K562 (cell line): ENCODE measurements at regions not wholly inside any gene's neighbourhood (a gene's known extent, or its start where the extent isn't known, plus 50 kb on each side); places are given as distances from the start of the nearest gene placed in this dataset.

Experiments used
- ATAC-seq: fragments of 200-7000 bp; cut with Tn5 transposase; 3 replicates; pipeline ENCODE4 v1.9.1; 2020; ENCODE audit warnings: moderate library complexity
- BruUV-seq: library from RNA; stranded (reverse); fragments of 400-500 nt; replicated peaks from 2 replicates; lab custom pipeline; 2021; lab: Mats Ljungman, UMichigan
- CTCF ChIA-PET: fragments of 300-600 bp; formaldehyde crosslinking; extraction: SDS; loops from one replicate; lab custom pipeline; 2021; ENCODE audit warnings: low intra/inter-chr PET ratio; lab: Yijun Ruan, JAX
- POLR2A ChIA-PET: fragments of 300-600, 350-650 bp; sonication (Branson Sonifier 250); formaldehyde crosslinking; extraction: SDS; loops from one replicate; lab custom pipeline; 2021; ENCODE audit warnings: antibody characterized with exemption, inconsistent platforms; lab: Yijun Ruan, JAX
- DNase-seq, 4 experiments: peaks; one replicate each; pipeline versions ENCODE4 v3.0.0 to v3.0.0-alpha.2; 2011 to 2018; ENCODE audit warnings: low spot score in 3 of 4, mixed read lengths in 3 of 4; ENCODE audit errors: extremely low read depth in 1 of 4
- FAIRE-seq: peaks from 2 replicates; lab custom pipeline; 2011; peaks lifted over from hg19 to GRCh38; lab: Jason Lieb, UNC
- H2AFZ ChIP-seq: 2 replicates; pipeline ENCODE4 v1.6.0; 2011; ENCODE audit warnings: low read depth, low read length, control low read depth, inconsistent platforms
- H3K27ac ChIP-seq: fragments of 200-600 bp; 3 replicates; pipeline ENCODE4 v1.8.0; 2011; ENCODE audit warnings: low read depth, mild to moderate bottlenecking, control low read depth, inconsistent platforms, low read length, moderate library complexity, mixed read lengths; ENCODE audit errors: extremely low read depth
- H3K27me3 ChIP-seq, 2 experiments: fragments of 300-600 bp in 1 of 2; 2 replicates in 1 of 2; 3 replicates in 1 of 2; pipeline versions ENCODE4 v1.6.0 to v1.8.0; 2011; ENCODE audit warnings: inconsistent platforms in 2 of 2, low read length in 2 of 2, mild to moderate bottlenecking in 1 of 2, mixed read lengths in 1 of 2, moderate library complexity in 1 of 2; ENCODE audit not compliant: control insufficient read depth in 2 of 2, insufficient read depth in 2 of 2
- H3K36me3 ChIP-seq: fragments of 300-600 bp; 3 replicates; pipeline ENCODE4 v1.8.0; 2011; ENCODE audit warnings: mild to moderate bottlenecking, low read length, inconsistent platforms; ENCODE audit not compliant: control insufficient read depth, insufficient read depth
- H3K4me1 ChIP-seq, 2 experiments: fragments of 200-600 bp in 1 of 2; replicated peaks in 1 of 2; 2 replicates in 1 of 2; 3 replicates in 1 of 2; pipeline versions ENCODE4 v1.5.1 to v1.8.0; 2011; ENCODE audit warnings: inconsistent platforms in 2 of 2, low read length in 2 of 2, mild to moderate bottlenecking in 1 of 2, mixed read lengths in 1 of 2, moderate library complexity in 1 of 2; ENCODE audit not compliant: control insufficient read depth in 2 of 2, insufficient read depth in 2 of 2
- H3K4me2 ChIP-seq: 2 replicates; pipeline ENCODE4 v1.6.1; 2011; ENCODE audit warnings: low read length, control low read depth, inconsistent platforms, mixed read lengths; ENCODE audit not compliant: insufficient read depth
- H3K4me3 ChIP-seq: fragments of 200-600 bp; sonication (generic), shearing (Covaris generic); 2 replicates; pipeline ENCODE4 v1.5.1; 2016; ENCODE audit warnings: control low read depth, inconsistent platforms
- H3K79me2 ChIP-seq: fragments of 200-600 bp; 3 replicates; pipeline ENCODE4 v1.8.0; 2011; ENCODE audit warnings: low read length, inconsistent platforms; ENCODE audit not compliant: control insufficient read depth, insufficient read depth
- H3K9ac ChIP-seq, 2 experiments: 2 replicates each; pipeline versions ENCODE4 v1.6.0 to v1.6.1; 2011; ENCODE audit warnings: low read depth in 2 of 2, low read length in 2 of 2, control low read depth in 1 of 2, inconsistent platforms in 1 of 2, mild to moderate bottlenecking in 1 of 2, mixed read lengths in 1 of 2; ENCODE audit not compliant: insufficient read depth in 1 of 2
- H3K9me1 ChIP-seq: one replicate; pipeline ENCODE4 v1.6.0; 2011; ENCODE audit warnings: inconsistent platforms, mild to moderate bottlenecking, low read length, moderate library complexity; ENCODE audit not compliant: control insufficient read depth, insufficient read depth
- H3K9me3 ChIP-seq: replicated peaks from 2 replicates; pipeline ENCODE4 v1.5.1; 2011; ENCODE audit warnings: low read depth, low read length, inconsistent platforms; ENCODE audit not compliant: control insufficient read depth, insufficient read depth
- H4K20me1 ChIP-seq: replicated peaks from 2 replicates; pipeline ENCODE4 v1.6.1; 2011; ENCODE audit warnings: low read length, inconsistent platforms, mixed read lengths; ENCODE audit not compliant: control insufficient read depth, insufficient read depth
- BRF1 ChIP-seq: IDR thresholded peaks from 3 replicates; pipeline ENCODE4 v1.6.1; 2011; ENCODE audit warnings: borderline replicate concordance, mild to moderate bottlenecking; ENCODE audit not compliant: insufficient read length; ENCODE audit errors: extremely low read depth
- EGR1 ChIP-seq: fragments of 450-650 bp; conservative IDR thresholded peaks from 2 replicates; pipeline ENCODE4 v1.6.1; 2017; ENCODE audit warnings: mild to moderate bottlenecking
- FOXJ2 ChIP-seq: fragments of 200-800 bp; sonication (Bioruptor generic); IDR thresholded peaks from 2 replicates; pipeline ENCODE4 v1.6.1; 2016; ENCODE audit warnings: missing genetic modification characterization, missing compliant biosample characterization
- JUND ChIP-seq, 2 experiments: IDR thresholded peaks; 2 replicates in 1 of 2; 3 replicates in 1 of 2; pipeline ENCODE4 v1.6.1; 2011; ENCODE audit warnings: borderline replicate concordance in 2 of 2, low read depth in 2 of 2, low read length in 2 of 2, improper control_type of control experiment in 1 of 2, missing biosample characterization in 1 of 2, missing genetic modification characterization in 1 of 2, missing genetic modification reagents in 1 of 2
- NCOA6 ChIP-seq: fragments of 450-650 bp; IDR thresholded peaks from 2 replicates; pipeline ENCODE4 v1.6.1; 2017; ENCODE audit warnings: mild to moderate bottlenecking
- NFATC3 ChIP-seq: fragments of 450-650 bp; IDR thresholded peaks from 2 replicates; pipeline ENCODE4 v1.6.1; 2017; ENCODE audit warnings: mild to moderate bottlenecking
- NRF1 ChIP-seq, 2 experiments: fragments of 450-650 bp; IDR thresholded peaks in 1 of 2; conservative IDR thresholded peaks in 1 of 2; 2 replicates each; pipeline ENCODE4 v1.6.1; 2014; ENCODE audit warnings: mild to moderate bottlenecking in 2 of 2
- TCF7L2 ChIP-seq: fragments of 150-350 bp; IDR thresholded peaks from 2 replicates; pipeline ENCODE4 v1.6.1; 2016; ENCODE audit warnings: low read depth, mild to moderate bottlenecking, low read length, moderate library complexity
- TFAM ChIP-seq: fragments of 250-450 bp; sonication (Bioruptor Pico); conservative IDR thresholded peaks from 2 replicates; pipeline ENCODE4 v1.5.0; 2021; ENCODE audit warnings: mild to moderate bottlenecking, moderate library complexity
- ZEB2 ChIP-seq: fragments of 450-650 bp; IDR thresholded peaks from 2 replicates; pipeline ENCODE4 v1.6.1; 2016
- WGBS: fragments of 100-300 bp; shearing (Covaris generic); methylation state at CpG from one replicate; pipeline ENCODE4 v1.1.6; 2016; ENCODE audit warnings: low coverage, mixed read lengths; ENCODE audit not compliant: insufficient coverage; ENCODE audit errors: missing lambda C conversion rate; 5-methylcytosine and 5-hydroxymethylcytosine counted together
- in situ Hi-C: fragments of 300-500 bp; cut with MboI; formaldehyde crosslinking; loops from 4 replicates; pipeline ENCODE4 v1.15.0; 2018; ENCODE audit warnings: inconsistent platforms, mixed read lengths
- intact Hi-C: fragments of 100-400 bp; cut with micrococcal nuclease; formaldehyde crosslinking; loops from 2 replicates; pipeline ENCODE4 v1.14.2; 2022
- TF ChIP-seq, protein P1 (sequence below): sonication (generic); formaldehyde crosslinking; IDR thresholded peaks from 2 replicates; pipeline ENCODE4 v1.8.0; 2022; ENCODE audit warnings: mild to moderate bottlenecking, missing genetic modification reagents, borderline replicate concordance
- TF ChIP-seq, protein P2 (sequence below), 2 experiments: fragments of 450-650 bp; formaldehyde crosslinking in 1 of 2; IDR thresholded peaks; 2 replicates each; pipeline versions ENCODE4 v1.4.0 to v1.6.1; 2014 to 2020; ENCODE audit warnings: mild to moderate bottlenecking in 2 of 2, borderline replicate concordance in 1 of 2, low read depth in 1 of 2
- TF ChIP-seq, protein P3 (sequence below): sonication (generic); formaldehyde crosslinking; IDR thresholded peaks from 2 replicates; pipeline ENCODE4 v1.9.0; 2022; ENCODE audit warnings: mild to moderate bottlenecking, missing genetic modification reagents

DNA sequence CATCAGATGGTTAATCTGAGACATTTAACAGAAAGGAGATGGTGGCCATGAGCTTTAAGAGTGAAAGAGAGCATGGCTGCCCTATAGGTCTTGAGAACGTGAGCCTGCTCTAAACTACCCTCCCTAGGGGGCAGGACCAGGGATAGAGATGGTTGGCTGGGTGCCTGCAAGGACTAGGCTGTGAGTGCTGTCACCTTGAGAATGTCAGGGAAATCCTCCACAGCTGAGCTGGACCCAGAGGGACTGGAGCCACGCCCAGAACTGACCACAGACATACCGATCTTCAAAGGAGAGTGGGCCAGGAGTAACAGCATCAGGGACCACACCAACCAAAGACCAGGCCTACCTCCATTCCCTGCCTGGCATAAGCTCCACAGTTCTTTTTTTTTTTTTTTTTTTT lies 53.6 kb upstream of the UBE2E1 start:
- WGBS = 0% methylated on average over 3 of the region's 3 CpGs
- no peak overlapping the region for H3K4me3 ChIP-seq
- intact Hi-C loops = no loop called here
- no TSS peak for BruUV-seq
- FAIRE-seq (no peak), ATAC-seq (peak; percentile 55; the same call in 2 of the 3 replicates), DNase-seq (peak in 1 of 4 experiments; percentile 8)
- POLR2A ChIA-PET = interaction anchor here (0.7 to 0.9 kb wide), 2 partner anchors 34 to 74 kb away, joined by 3 read pairs; no protein-coding TSS in a partner anchor
- in situ Hi-C loops = no loop called here
- CTCF ChIA-PET = no interaction called here
- no peak overlapping the region for H3K9ac ChIP-seq
- no peaks in the 10 kb centered on the region for H3K36me3 ChIP-seq
- no peaks in the 10 kb centered on the region for H3K79me2 ChIP-seq
- H3K4me1 ChIP-seq = no peaks in the 10 kb centered on the region
- H3K9me3 ChIP-seq = no peaks in the 10 kb centered on the region
- H3K27ac ChIP-seq = no peak overlapping the region
- H3K9me1 ChIP-seq = no peaks in the 10 kb centered on the region
- H2AFZ ChIP-seq = no peak overlapping the region
- H3K27me3 ChIP-seq = peaks cover 19 to 35% of the 10 kb centered on the region in 2 experiments
- no peaks in the 10 kb centered on the region for H4K20me1 ChIP-seq
- H3K4me2 ChIP-seq = no peak overlapping the region
- TF ChIP-seq FOXJ2 (tag) (no peak), BRF1 (no peak), TFAM (CRISPR knock-in tag) (no peak), NFATC3 (no peak), NRF1 (conservative IDR thresholded peaks at IDR 0.05 in 1 of 2, IDR thresholded peaks at IDR 0.05 in 1 of 2) (no peak), NCOA6 (no peak), ZEB2 (no peak), TCF7L2 (no peak), JUND (IDR thresholded peaks at IDR 0.05; ENCODE audit: borderline replicate concordance, low read depth, low read length) (no peak), JUND (tag; IDR thresholded peaks at IDR 0.05; ENCODE audit: borderline replicate concordance, low read depth, low read length) (no peak), EGR1 (no peak)
- TF ChIP-seq, protein P1, sequence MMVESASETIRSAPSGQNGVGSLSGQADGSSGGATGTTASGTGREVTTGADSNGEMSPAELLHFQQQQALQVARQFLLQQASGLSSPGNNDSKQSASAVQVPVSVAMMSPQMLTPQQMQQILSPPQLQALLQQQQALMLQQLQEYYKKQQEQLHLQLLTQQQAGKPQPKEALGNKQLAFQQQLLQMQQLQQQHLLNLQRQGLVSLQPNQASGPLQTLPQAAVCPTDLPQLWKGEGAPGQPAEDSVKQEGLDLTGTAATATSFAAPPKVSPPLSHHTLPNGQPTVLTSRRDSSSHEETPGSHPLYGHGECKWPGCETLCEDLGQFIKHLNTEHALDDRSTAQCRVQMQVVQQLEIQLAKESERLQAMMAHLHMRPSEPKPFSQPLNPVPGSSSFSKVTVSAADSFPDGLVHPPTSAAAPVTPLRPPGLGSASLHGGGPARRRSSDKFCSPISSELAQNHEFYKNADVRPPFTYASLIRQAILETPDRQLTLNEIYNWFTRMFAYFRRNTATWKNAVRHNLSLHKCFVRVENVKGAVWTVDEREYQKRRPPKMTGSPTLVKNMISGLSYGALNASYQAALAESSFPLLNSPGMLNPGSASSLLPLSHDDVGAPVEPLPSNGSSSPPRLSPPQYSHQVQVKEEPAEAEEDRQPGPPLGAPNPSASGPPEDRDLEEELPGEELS (CRISPR knock-in tag) = no peak
- TF ChIP-seq, protein P2, sequence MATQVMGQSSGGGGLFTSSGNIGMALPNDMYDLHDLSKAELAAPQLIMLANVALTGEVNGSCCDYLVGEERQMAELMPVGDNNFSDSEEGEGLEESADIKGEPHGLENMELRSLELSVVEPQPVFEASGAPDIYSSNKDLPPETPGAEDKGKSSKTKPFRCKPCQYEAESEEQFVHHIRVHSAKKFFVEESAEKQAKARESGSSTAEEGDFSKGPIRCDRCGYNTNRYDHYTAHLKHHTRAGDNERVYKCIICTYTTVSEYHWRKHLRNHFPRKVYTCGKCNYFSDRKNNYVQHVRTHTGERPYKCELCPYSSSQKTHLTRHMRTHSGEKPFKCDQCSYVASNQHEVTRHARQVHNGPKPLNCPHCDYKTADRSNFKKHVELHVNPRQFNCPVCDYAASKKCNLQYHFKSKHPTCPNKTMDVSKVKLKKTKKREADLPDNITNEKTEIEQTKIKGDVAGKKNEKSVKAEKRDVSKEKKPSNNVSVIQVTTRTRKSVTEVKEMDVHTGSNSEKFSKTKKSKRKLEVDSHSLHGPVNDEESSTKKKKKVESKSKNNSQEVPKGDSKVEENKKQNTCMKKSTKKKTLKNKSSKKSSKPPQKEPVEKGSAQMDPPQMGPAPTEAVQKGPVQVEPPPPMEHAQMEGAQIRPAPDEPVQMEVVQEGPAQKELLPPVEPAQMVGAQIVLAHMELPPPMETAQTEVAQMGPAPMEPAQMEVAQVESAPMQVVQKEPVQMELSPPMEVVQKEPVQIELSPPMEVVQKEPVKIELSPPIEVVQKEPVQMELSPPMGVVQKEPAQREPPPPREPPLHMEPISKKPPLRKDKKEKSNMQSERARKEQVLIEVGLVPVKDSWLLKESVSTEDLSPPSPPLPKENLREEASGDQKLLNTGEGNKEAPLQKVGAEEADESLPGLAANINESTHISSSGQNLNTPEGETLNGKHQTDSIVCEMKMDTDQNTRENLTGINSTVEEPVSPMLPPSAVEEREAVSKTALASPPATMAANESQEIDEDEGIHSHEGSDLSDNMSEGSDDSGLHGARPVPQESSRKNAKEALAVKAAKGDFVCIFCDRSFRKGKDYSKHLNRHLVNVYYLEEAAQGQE (IDR thresholded peaks at IDR 0.05; ENCODE audit: borderline replicate concordance) = no peak
- TF ChIP-seq, protein P2 (CRISPR knock-in tag; IDR thresholded peaks at IDR 0.05; ENCODE audit: low read depth) = no peak
- TF ChIP-seq, protein P3, sequence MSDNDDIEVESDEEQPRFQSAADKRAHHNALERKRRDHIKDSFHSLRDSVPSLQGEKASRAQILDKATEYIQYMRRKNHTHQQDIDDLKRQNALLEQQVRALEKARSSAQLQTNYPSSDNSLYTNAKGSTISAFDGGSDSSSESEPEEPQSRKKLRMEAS (CRISPR knock-in tag) = no peak
